ENCODE measurements at regions not wholly inside any gene's neighbourhood (a gene's known extent, or its start where the extent isn't known, plus 50 kb on each side); places are given as distances from the start of the nearest gene placed in this dataset.

- TF ChIP-seq SP1 (IDR thresholded peaks at IDR 0.05) (no peak), BHLHE40 (IDR thresholded peaks at IDR 0.05; ENCODE audit: borderline replicate concordance) (no peak), SUZ12 (IDR thresholded peaks at IDR 0.05) (no peak), ZNF384 (IDR thresholded peaks at IDR 0.05) (no peak), FOXM1 (IDR thresholded peaks at IDR 0.05; ENCODE audit: borderline replicate concordance) (no peak), FOXA1 (IDR thresholded peaks at IDR 0.05) (no peak)
Measured at GRCh38 chr13:65342541-65343337, 1887.4 kb downstream of the PCDH9 start.

Measured in HEK293T (cell line).